Nephron progenitor cell (in vitro differentiated cells): ENCODE measurements at regions not wholly inside any gene's neighbourhood (a gene's known extent, or its start where the extent isn't known, plus 50 kb on each side); places are given as distances from the start of the nearest gene placed in this dataset.

Experiments
- DNase-seq: peaks from one replicate; pipeline ENCODE4 v3.0.0; 2021
- H3K27ac Mint-ChIP-seq: 2 replicates; pipeline ENCODE4 v1.8.0; 2021; ENCODE audit warnings: mild to moderate bottlenecking, moderate library complexity, mixed read lengths
- H3K27me3 Mint-ChIP-seq: 2 replicates; pipeline ENCODE4 v1.8.0; 2021; ENCODE audit warnings: mild to moderate bottlenecking, low read depth, mixed read lengths; ENCODE audit not compliant: poor library complexity
- H3K36me3 Mint-ChIP-seq: 2 replicates; pipeline ENCODE4 v1.8.0; 2021; ENCODE audit warnings: low read depth, mixed read lengths
- H3K4me1 Mint-ChIP-seq: 2 replicates; pipeline ENCODE4 v1.8.0; 2021; ENCODE audit warnings: mixed read lengths
- H3K4me3 Mint-ChIP-seq: 2 replicates; pipeline ENCODE4 v1.8.0; 2021; ENCODE audit warnings: mild to moderate bottlenecking, moderate library complexity, mixed read lengths
- H3K9me3 Mint-ChIP-seq: 2 replicates; pipeline ENCODE4 v1.8.0; 2021; ENCODE audit warnings: mild to moderate bottlenecking, moderate library complexity, mixed read lengths
- CTCF ChIP-seq: fragments of 200-600 bp; sonication (generic); IDR thresholded peaks from 2 replicates; pipeline ENCODE4 v1.5.0; 2021; ENCODE audit warnings: antibody characterized with exemption

- no peak overlapping the region for H3K4me3 Mint-ChIP-seq
Observed at GRCh38 chr2:44051593-44052347, 56.0 kb upstream of the LRPPRC start.

GRCh38 chr2:44052584-44052983, 56.8 kb upstream of the LRPPRC start:
- Mint-ChIP-seq H3K27me3 (no peaks in the 10 kb centered on the region), H3K9me3 (peaks cover 4% of the 10 kb centered on the region), H3K4me3 (no peak overlapping the region), H3K4me1 (peaks cover 29% of the 10 kb centered on the region), H3K27ac (no peak overlapping the region), H3K36me3 (no peaks in the 10 kb centered on the region)
- TF ChIP-seq CTCF: no peak
- no peak for DNase-seq

More at GRCh38 chr2:44051593-44052347, 56.0 kb upstream of the LRPPRC start:
- no peaks in the 10 kb centered on the region for H3K27me3 Mint-ChIP-seq
- TF ChIP-seq CTCF: no peak
- DNase-seq: no peak
- H3K9me3 Mint-ChIP-seq: peaks cover 6% of the 10 kb centered on the region
- peaks cover 29% of the 10 kb centered on the region for H3K4me1 Mint-ChIP-seq
- H3K27ac Mint-ChIP-seq: no peak overlapping the region
- no peaks in the 10 kb centered on the region for H3K36me3 Mint-ChIP-seq

- Mint-ChIP-seq H3K36me3 (no peaks in the 10 kb centered on the region), H3K27ac (no peak overlapping the region), H3K27me3 (no peaks in the 10 kb centered on the region), H3K4me1 (peaks cover 29% of the 10 kb centered on the region), H3K9me3 (peaks cover 3% of the 10 kb centered on the region), H3K4me3 (no peak overlapping the region)
- DNase-seq: no peak
- no peak for TF ChIP-seq CTCF
Observed at GRCh38 chr2:44053052-44053451, 57.3 kb upstream of the LRPPRC start.

GRCh38 chr2:44053456-44053855, 57.7 kb upstream of the LRPPRC start:
- peaks cover 5% of the 10 kb centered on the region for H3K9me3 Mint-ChIP-seq
- no peak for DNase-seq
- no peaks in the 10 kb centered on the region for H3K36me3 Mint-ChIP-seq
- peaks cover 29% of the 10 kb centered on the region for H3K4me1 Mint-ChIP-seq
- no peaks in the 10 kb centered on the region for H3K27me3 Mint-ChIP-seq
- H3K4me3 Mint-ChIP-seq: no peak overlapping the region
- no peak overlapping the region for H3K27ac Mint-ChIP-seq
- TF ChIP-seq CTCF: no peak

- Mint-ChIP-seq H3K27me3 (no peaks in the 10 kb centered on the region), H3K27ac (no peak overlapping the region), H3K9me3 (peaks cover 18% of the 10 kb centered on the region), H3K4me1 (peaks cover 29% of the 10 kb centered on the region), H3K36me3 (no peaks in the 10 kb centered on the region), H3K4me3 (no peak overlapping the region)
- no peak for TF ChIP-seq CTCF
- DNase-seq: no peak
Observed at GRCh38 chr2:44055229-44055628, 59.4 kb upstream of the LRPPRC start.

- peak; percentile 20 for DNase-seq
- no peak for TF ChIP-seq CTCF
- Mint-ChIP-seq H3K27me3 (no peaks in the 10 kb centered on the region), H3K4me3 (no peak overlapping the region), H3K9me3 (peaks cover 20% of the 10 kb centered on the region), H3K36me3 (no peaks in the 10 kb centered on the region), H3K27ac (no peak overlapping the region), H3K4me1 (peaks cover 29% of the 10 kb centered on the region)
Observed at GRCh38 chr2:44055664-44056063, 59.9 kb upstream of the LRPPRC start.
